HG03469 (cell line): ENCODE measurements at regions not wholly inside any gene's neighbourhood (a gene's known extent, or its start where the extent isn't known, plus 50 kb on each side); places are given as distances from the start of the nearest gene placed in this dataset.
A peak's percentile ranks its signal among the peaks of the same experiment; 100 is the strongest.

Source experiments
- ATAC-seq: cut with Tn5 transposase; IDR thresholded peaks from one replicate; pipeline ENCODE4 v1.9.1; 2021; ENCODE audit warnings: mild to moderate bottlenecking, moderate library complexity, moderate number of reproducible peaks; ENCODE audit not compliant: unreplicated experiment

GRCh38 chr5:89380635-89381034, 497.7 kb upstream of the MEF2C start:
- no peak for ATAC-seq

- ATAC-seq, result no peak
Observed at GRCh38 chr5:89377767-89378455, 494.9 kb upstream of the MEF2C start.

- no peak for ATAC-seq
Observed at GRCh38 chr5:89374818-89375521, 492.0 kb upstream of the MEF2C start.

GRCh38 chr5:89374144-89374784, 491.3 kb upstream of the MEF2C start:
- ATAC-seq, result no peak

GRCh38 chr5:89372176-89372575, 489.2 kb upstream of the MEF2C start:
- ATAC-seq, result no peak

- ATAC-seq, result no peak
Observed at GRCh38 chr5:89371646-89372045, 488.7 kb upstream of the MEF2C start.

GRCh38 chr5:89359046-89359445, 476.1 kb upstream of the MEF2C start:
- no peak for ATAC-seq

- no peak for ATAC-seq
Observed at GRCh38 chr5:89353837-89354551, 471.0 kb upstream of the MEF2C start.

- no peak for ATAC-seq
Observed at GRCh38 chr5:89351975-89352374, 469.0 kb upstream of the MEF2C start.

GRCh38 chr5:89351222-89351621, 468.2 kb upstream of the MEF2C start:
- no peak for ATAC-seq

GRCh38 chr5:89350684-89351083, 467.7 kb upstream of the MEF2C start:
- ATAC-seq, result no peak

GRCh38 chr5:89349246-89349980, 466.4 kb upstream of the MEF2C start:
- ATAC-seq, result no peak

GRCh38 chr5:89346573-89346972, 463.6 kb upstream of the MEF2C start:
- no peak for ATAC-seq

- ATAC-seq, result peak; percentile 81
Observed at GRCh38 chr5:89343666-89344065, 460.7 kb upstream of the MEF2C start.

- ATAC-seq, result peak; percentile 26
Observed at GRCh38 chr5:89342106-89342876, 459.3 kb upstream of the MEF2C start.

- no peak for ATAC-seq
Observed at GRCh38 chr5:89338935-89339334, 456.0 kb upstream of the MEF2C start.

GRCh38 chr5:89336111-89336510, 453.1 kb upstream of the MEF2C start:
- no peak for ATAC-seq

GRCh38 chr5:89330140-89330539, 447.2 kb upstream of the MEF2C start:
- ATAC-seq, result no peak

GRCh38 chr5:89327608-89328007, 444.6 kb upstream of the MEF2C start:
- no peak for ATAC-seq

- ATAC-seq, result no peak
Observed at GRCh38 chr5:89324990-89325389, 442.0 kb upstream of the MEF2C start.
